HEK293 (cell line): ENCODE measurements at regions not wholly inside any gene's neighbourhood (a gene's known extent, or its start where the extent isn't known, plus 50 kb on each side); places are given as distances from the start of the nearest gene placed in this dataset.

Experiments used
- CTCF ChIA-PET: fragments of 350-600 bp; formaldehyde crosslinking; extraction: SDS; loops from one replicate; lab custom pipeline; 2021; ENCODE audit warnings: antibody characterized with exemption; lab: Yijun Ruan, JAX
- POLR2A ChIA-PET: fragments of 300-600 bp; formaldehyde crosslinking; extraction: SDS; loops from one replicate; lab custom pipeline; 2020; ENCODE audit warnings: antibody characterized with exemption, inconsistent platforms; lab: Yijun Ruan, JAX
- H3K27ac ChIP-seq: fragments of 200-500 bp; sonication (Bioruptor generic); 2 replicates; pipeline ENCODE4 v1.5.1; 2014; ENCODE audit warnings: low read depth, low read length, control low read depth, inconsistent platforms; ENCODE audit errors: extremely low read depth
- H3K36me3 ChIP-seq, 2 experiments: fragments of 200-500 bp in 1 of 2; sonication (Bioruptor generic) in 1 of 2; 1 replicate in 1 of 2; 2 replicates in 1 of 2; pipeline ENCODE4 v1.5.1; 2014 to 2017; ENCODE audit warnings: inconsistent platforms in 2 of 2, low read length in 2 of 2; ENCODE audit not compliant: control insufficient read depth in 2 of 2, insufficient read depth in 1 of 2
- H3K4me1 ChIP-seq: fragments of 200-500 bp; sonication (Bioruptor generic); 2 replicates; pipeline ENCODE4 v1.5.1; 2014; ENCODE audit warnings: mild to moderate bottlenecking, low read length, inconsistent platforms; ENCODE audit not compliant: control insufficient read depth, insufficient read depth
- H3K4me3 ChIP-seq: 2 replicates; pipeline ENCODE4 v1.5.1; 2011; ENCODE audit warnings: low read depth, mild to moderate bottlenecking, control low read depth, low read length, moderate library complexity
- H3K9me3 ChIP-seq: fragments of 200-500 bp; sonication (Bioruptor generic); 2 replicates; pipeline ENCODE4 v1.5.1; 2014; ENCODE audit warnings: low read depth, low read length, inconsistent platforms; ENCODE audit not compliant: control insufficient read depth, insufficient read depth
- EGR2 ChIP-seq: fragments of 450-650 bp; formaldehyde crosslinking; IDR thresholded peaks from 2 replicates; pipeline ENCODE4 v1.5.1; 2016; ENCODE audit warnings: low read depth, missing biosample characterization, missing genetic modification characterization
- GLI2 ChIP-seq: fragments of 450-650 bp; formaldehyde crosslinking; IDR thresholded peaks from 2 replicates; pipeline ENCODE4; 2017; ENCODE audit warnings: missing biosample characterization, missing genetic modification characterization, low read depth, borderline replicate concordance
- ZEB2 ChIP-seq: fragments of 450-650 bp; formaldehyde crosslinking; IDR thresholded peaks from 2 replicates; pipeline ENCODE4 v1.5.1; 2016; ENCODE audit warnings: missing biosample characterization, missing genetic modification characterization
- ZNF114 ChIP-seq: fragments of 450-650 bp; formaldehyde crosslinking; IDR thresholded peaks from 2 replicates; pipeline ENCODE4 v1.5.0; 2017; ENCODE audit warnings: missing biosample characterization, missing genetic modification characterization
- ZNF169 ChIP-seq: fragments of 450-650 bp; formaldehyde crosslinking; IDR thresholded peaks from 2 replicates; pipeline ENCODE4 v1.5.1; 2016; ENCODE audit warnings: missing biosample characterization, missing genetic modification characterization
- ZNF366 ChIP-seq: fragments of 450-650 bp; formaldehyde crosslinking; conservative IDR thresholded peaks from 2 replicates; pipeline ENCODE4 v1.5.1; 2016; ENCODE audit warnings: missing biosample characterization, missing genetic modification characterization
- ZNF658 ChIP-seq: fragments of 450-650 bp; formaldehyde crosslinking; IDR thresholded peaks from 2 replicates; pipeline ENCODE4; 2016; ENCODE audit warnings: missing biosample characterization, missing genetic modification characterization
- ZNF768 ChIP-seq: fragments of 450-650 bp; formaldehyde crosslinking; IDR thresholded peaks from 2 replicates; pipeline ENCODE4 v1.5.1; 2018; ENCODE audit warnings: missing biosample characterization, mild to moderate bottlenecking, missing genetic modification characterization
- ZNF830 ChIP-seq: fragments of 450-650 bp; IDR thresholded peaks from 2 replicates; pipeline ENCODE4 v1.5.0; 2018; ENCODE audit warnings: missing biosample characterization, missing genetic modification characterization, low read depth, mild to moderate bottlenecking, moderate library complexity
- TF ChIP-seq, protein P1 (sequence below): IDR thresholded peaks from 2 replicates; pipeline ENCODE4 v1.6.1; 2011; ENCODE audit warnings: mild to moderate bottlenecking, low read depth, low read length, borderline replicate concordance
- TF ChIP-seq, protein P2 (sequence below): fragments of 450-650 bp; formaldehyde crosslinking; IDR thresholded peaks from 2 replicates; pipeline ENCODE4 v1.5.1; 2016; ENCODE audit warnings: missing biosample characterization, missing genetic modification characterization
- TF ChIP-seq, protein P3 (sequence below): fragments of 450-650 bp; formaldehyde crosslinking; IDR thresholded peaks from 2 replicates; pipeline ENCODE4 v1.5.1; 2016; ENCODE audit warnings: missing biosample characterization, missing genetic modification characterization
- TF ChIP-seq, protein P4 (sequence below): fragments of 450-650 bp; formaldehyde crosslinking; IDR thresholded peaks from 2 replicates; pipeline ENCODE4 v1.5.1; 2016; ENCODE audit warnings: missing biosample characterization, missing genetic modification characterization
- TF ChIP-seq, protein P5 (sequence below): fragments of 450-650 bp; formaldehyde crosslinking; IDR thresholded peaks from 2 replicates; pipeline ENCODE4 v1.5.1; 2016; ENCODE audit warnings: missing biosample characterization, missing genetic modification characterization, borderline replicate concordance
- TF ChIP-seq, protein P6 (sequence below): fragments of 450-650 bp; formaldehyde crosslinking; IDR thresholded peaks from 2 replicates; pipeline ENCODE4 v1.5.1; 2016; ENCODE audit warnings: missing biosample characterization, missing genetic modification characterization

DNA sequence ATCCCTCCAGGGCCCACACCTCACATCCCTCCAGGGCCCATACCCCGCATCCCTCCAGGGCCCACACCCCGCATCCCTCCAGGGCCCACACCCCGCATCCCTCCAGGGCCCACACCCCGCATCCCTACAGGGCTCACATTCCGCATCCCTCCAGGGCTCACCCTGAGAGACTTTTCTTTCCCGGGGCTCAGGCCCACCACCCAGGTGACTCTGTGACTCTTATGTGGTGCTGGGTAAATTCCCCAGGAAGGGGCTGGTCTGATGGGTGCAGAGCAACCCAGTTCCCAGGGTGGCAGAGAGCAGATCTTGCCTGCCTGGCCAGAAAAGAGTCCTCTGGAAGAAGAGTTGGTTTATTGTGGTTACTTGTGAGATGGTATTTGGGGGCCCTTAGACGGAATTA is 290.7 kb downstream of the TCERG1L start:
- H3K4me1 ChIP-seq = no peaks in the 10 kb centered on the region
- H3K27ac ChIP-seq = no peak overlapping the region
- TF ChIP-seq ZNF658 (tag by site-specific recombination) = no peak
- no peak for TF ChIP-seq ZNF366
- TF ChIP-seq, protein P1, sequence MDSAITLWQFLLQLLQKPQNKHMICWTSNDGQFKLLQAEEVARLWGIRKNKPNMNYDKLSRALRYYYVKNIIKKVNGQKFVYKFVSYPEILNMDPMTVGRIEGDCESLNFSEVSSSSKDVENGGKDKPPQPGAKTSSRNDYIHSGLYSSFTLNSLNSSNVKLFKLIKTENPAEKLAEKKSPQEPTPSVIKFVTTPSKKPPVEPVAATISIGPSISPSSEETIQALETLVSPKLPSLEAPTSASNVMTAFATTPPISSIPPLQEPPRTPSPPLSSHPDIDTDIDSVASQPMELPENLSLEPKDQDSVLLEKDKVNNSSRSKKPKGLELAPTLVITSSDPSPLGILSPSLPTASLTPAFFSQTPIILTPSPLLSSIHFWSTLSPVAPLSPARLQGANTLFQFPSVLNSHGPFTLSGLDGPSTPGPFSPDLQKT = no peak
- H3K9me3 ChIP-seq = no peaks in the 10 kb centered on the region
- ChIA-PET CTCF (no interaction called here), POLR2A (no interaction called here)
- no peaks in the 10 kb centered on the region for H3K36me3 ChIP-seq
- H3K4me3 ChIP-seq = no peak overlapping the region

DNA sequence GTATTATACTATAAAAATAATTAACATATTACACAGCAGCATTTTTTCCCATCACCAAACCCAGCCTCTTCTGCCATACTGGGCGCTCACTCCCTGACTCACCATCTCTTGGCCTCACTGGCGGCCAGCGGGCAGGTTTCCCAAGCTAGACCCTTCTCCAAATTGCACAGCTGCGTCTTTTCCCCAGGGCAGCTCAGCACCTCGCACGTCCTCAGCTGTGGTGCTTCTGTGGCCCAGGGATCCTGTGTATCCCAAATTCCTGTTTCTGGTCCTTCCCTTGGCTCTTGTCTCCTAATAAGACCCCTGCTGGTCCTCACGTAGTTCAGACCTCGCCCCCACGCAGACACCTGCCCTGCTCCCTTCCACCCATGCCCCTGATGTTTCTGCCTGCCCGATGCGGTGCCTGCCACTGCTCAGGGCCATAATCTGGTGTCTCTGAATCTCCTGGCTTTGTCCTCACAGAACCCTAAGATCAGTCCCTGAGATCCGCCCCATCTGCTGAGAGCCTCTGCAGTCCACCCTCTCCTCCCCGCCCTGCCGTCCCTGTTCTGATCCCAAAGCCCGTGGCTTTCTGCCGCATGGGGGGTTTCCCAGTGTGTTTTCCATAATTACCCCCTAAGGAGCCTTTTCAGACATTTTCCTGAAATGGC is 290.1 kb downstream of the TCERG1L start:
- no peaks in the 10 kb centered on the region for H3K36me3 ChIP-seq
- POLR2A ChIA-PET = no interaction called here
- CTCF ChIA-PET = no interaction called here
- no peak overlapping the region for H3K4me3 ChIP-seq
- no peak overlapping the region for H3K27ac ChIP-seq
- H3K4me1 ChIP-seq = no peaks in the 10 kb centered on the region
- TF ChIP-seq ZNF830 (tag by site-specific recombination) = no peak
- no peak for TF ChIP-seq ZNF768 (tag by site-specific recombination)
- TF ChIP-seq, protein P2, sequence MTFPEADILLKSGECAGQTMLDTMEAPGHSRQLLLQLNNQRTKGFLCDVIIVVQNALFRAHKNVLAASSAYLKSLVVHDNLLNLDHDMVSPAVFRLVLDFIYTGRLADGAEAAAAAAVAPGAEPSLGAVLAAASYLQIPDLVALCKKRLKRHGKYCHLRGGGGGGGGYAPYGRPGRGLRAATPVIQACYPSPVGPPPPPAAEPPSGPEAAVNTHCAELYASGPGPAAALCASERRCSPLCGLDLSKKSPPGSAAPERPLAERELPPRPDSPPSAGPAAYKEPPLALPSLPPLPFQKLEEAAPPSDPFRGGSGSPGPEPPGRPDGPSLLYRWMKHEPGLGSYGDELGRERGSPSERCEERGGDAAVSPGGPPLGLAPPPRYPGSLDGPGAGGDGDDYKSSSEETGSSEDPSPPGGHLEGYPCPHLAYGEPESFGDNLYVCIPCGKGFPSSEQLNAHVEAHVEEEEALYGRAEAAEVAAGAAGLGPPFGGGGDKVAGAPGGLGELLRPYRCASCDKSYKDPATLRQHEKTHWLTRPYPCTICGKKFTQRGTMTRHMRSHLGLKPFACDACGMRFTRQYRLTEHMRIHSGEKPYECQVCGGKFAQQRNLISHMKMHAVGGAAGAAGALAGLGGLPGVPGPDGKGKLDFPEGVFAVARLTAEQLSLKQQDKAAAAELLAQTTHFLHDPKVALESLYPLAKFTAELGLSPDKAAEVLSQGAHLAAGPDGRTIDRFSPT (tag by site-specific recombination) = no peak
- TF ChIP-seq ZNF114 (tag by site-specific recombination) = no peak
- TF ChIP-seq, protein P3, sequence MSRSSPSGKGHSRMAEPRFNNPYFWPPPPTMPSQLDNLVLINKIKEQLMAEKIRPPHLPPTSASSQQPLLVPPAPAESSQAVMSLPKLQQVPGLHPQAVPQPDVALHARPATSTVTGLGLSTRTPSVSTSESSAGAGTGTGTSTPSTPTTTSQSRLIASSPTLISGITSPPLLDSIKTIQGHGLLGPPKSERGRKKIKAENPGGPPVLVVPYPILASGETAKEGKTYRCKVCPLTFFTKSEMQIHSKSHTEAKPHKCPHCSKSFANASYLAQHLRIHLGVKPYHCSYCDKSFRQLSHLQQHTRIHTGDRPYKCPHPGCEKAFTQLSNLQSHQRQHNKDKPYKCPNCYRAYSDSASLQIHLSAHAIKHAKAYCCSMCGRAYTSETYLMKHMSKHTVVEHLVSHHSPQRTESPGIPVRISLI (tag by site-specific recombination) = no peak
- no peak for TF ChIP-seq ZEB2
- H3K9me3 ChIP-seq = no peaks in the 10 kb centered on the region

DNA sequence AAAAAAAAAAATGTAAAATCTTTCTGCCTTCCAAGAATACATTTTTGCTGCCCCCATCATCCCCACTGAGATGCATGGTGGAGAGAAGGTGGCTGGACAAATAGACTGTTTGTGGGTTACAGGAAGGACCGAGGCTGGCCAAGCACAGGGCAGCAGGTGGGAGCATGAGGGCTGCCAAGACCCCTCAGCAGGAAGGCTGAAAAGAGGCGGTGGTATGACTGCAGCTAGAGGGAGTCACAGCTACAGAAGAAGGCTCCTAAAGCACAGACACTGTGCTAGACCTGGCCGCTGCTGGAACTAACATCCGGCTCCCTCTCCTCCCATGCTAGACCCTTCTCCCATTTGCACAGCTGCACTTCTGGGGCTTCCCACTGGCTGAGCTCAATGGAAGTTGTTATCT is 289.6 kb downstream of the TCERG1L start:
- H3K4me1 ChIP-seq = no peaks in the 10 kb centered on the region
- H3K9me3 ChIP-seq = no peaks in the 10 kb centered on the region
- H3K36me3 ChIP-seq = no peaks in the 10 kb centered on the region
- CTCF ChIA-PET = no interaction called here
- H3K4me3 ChIP-seq = no peak overlapping the region
- POLR2A ChIA-PET = no interaction called here
- H3K27ac ChIP-seq = no peak overlapping the region
- TF ChIP-seq GLI2 (tag by site-specific recombination) (no peak), EGR2 (no peak), ZNF169 (tag by site-specific recombination) (no peak)
- TF ChIP-seq, protein P4, sequence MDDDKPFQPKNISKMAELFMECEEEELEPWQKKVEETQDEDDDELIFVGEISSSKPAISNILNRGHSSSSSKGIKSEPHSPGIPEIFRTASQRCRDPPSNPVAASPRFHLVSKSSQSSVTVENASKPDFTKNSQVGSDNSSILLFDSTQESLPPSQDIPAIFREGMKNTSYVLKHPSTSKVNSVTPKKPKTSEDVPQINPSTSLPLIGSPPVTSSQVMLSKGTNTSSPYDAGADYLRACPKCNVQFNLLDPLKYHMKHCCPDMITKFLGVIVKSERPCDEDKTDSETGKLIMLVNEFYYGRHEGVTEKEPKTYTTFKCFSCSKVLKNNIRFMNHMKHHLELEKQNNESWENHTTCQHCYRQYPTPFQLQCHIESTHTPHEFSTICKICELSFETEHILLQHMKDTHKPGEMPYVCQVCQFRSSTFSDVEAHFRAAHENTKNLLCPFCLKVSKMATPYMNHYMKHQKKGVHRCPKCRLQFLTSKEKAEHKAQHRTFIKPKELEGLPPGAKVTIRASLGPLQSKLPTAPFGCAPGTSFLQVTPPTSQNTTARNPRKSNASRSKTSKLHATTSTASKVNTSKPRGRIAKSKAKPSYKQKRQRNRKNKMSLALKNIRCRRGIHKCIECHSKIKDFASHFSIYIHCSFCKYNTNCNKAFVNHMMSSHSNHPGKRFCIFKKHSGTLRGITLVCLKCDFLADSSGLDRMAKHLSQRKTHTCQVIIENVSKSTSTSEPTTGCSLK (tag by site-specific recombination) = no peak
- TF ChIP-seq, protein P5, sequence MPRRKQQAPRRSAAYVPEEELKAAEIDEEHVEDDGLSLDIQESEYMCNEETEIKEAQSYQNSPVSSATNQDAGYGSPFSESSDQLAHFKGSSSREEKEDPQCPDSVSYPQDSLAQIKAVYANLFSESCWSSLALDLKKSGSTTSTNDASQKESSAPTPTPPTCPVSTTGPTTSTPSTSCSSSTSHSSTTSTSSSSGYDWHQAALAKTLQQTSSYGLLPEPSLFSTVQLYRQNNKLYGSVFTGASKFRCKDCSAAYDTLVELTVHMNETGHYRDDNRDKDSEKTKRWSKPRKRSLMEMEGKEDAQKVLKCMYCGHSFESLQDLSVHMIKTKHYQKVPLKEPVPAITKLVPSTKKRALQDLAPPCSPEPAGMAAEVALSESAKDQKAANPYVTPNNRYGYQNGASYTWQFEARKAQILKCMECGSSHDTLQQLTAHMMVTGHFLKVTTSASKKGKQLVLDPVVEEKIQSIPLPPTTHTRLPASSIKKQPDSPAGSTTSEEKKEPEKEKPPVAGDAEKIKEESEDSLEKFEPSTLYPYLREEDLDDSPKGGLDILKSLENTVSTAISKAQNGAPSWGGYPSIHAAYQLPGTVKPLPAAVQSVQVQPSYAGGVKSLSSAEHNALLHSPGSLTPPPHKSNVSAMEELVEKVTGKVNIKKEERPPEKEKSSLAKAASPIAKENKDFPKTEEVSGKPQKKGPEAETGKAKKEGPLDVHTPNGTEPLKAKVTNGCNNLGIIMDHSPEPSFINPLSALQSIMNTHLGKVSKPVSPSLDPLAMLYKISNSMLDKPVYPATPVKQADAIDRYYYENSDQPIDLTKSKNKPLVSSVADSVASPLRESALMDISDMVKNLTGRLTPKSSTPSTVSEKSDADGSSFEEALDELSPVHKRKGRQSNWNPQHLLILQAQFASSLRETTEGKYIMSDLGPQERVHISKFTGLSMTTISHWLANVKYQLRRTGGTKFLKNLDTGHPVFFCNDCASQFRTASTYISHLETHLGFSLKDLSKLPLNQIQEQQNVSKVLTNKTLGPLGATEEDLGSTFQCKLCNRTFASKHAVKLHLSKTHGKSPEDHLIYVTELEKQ (tag by site-specific recombination) = no peak
- TF ChIP-seq, protein P6, sequence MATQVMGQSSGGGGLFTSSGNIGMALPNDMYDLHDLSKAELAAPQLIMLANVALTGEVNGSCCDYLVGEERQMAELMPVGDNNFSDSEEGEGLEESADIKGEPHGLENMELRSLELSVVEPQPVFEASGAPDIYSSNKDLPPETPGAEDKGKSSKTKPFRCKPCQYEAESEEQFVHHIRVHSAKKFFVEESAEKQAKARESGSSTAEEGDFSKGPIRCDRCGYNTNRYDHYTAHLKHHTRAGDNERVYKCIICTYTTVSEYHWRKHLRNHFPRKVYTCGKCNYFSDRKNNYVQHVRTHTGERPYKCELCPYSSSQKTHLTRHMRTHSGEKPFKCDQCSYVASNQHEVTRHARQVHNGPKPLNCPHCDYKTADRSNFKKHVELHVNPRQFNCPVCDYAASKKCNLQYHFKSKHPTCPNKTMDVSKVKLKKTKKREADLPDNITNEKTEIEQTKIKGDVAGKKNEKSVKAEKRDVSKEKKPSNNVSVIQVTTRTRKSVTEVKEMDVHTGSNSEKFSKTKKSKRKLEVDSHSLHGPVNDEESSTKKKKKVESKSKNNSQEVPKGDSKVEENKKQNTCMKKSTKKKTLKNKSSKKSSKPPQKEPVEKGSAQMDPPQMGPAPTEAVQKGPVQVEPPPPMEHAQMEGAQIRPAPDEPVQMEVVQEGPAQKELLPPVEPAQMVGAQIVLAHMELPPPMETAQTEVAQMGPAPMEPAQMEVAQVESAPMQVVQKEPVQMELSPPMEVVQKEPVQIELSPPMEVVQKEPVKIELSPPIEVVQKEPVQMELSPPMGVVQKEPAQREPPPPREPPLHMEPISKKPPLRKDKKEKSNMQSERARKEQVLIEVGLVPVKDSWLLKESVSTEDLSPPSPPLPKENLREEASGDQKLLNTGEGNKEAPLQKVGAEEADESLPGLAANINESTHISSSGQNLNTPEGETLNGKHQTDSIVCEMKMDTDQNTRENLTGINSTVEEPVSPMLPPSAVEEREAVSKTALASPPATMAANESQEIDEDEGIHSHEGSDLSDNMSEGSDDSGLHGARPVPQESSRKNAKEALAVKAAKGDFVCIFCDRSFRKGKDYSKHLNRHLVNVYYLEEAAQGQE (tag by site-specific recombination) = no peak
